ENCODE measurements at regions not wholly inside any gene's neighbourhood (a gene's known extent, or its start where the extent isn't known, plus 50 kb on each side); places are given as distances from the start of the nearest gene placed in this dataset.
"Not testable (repeated sequence)": the region's sequence is repeated elsewhere in the genome, so short reads cannot be mapped to it uniquely, and the experiment has no call there.

- TF ChIP-seq EZH2 (IDR thresholded peaks at IDR 0.05; ENCODE audit: insufficient read depth, poor library complexity, severe bottlenecking); EZH2phosphoT487 (IDR thresholded peaks at IDR 0.05; ENCODE audit: insufficient read depth, low read depth): not testable (repeated sequence)
These were observed 66.3 kb upstream of the SEC22B start for GRCh38 chr1:120242582-120242981.
